ENCODE measurements at regions not wholly inside any gene's neighbourhood (a gene's known extent, or its start where the extent isn't known, plus 50 kb on each side); places are given as distances from the start of the nearest gene placed in this dataset.

DNA sequence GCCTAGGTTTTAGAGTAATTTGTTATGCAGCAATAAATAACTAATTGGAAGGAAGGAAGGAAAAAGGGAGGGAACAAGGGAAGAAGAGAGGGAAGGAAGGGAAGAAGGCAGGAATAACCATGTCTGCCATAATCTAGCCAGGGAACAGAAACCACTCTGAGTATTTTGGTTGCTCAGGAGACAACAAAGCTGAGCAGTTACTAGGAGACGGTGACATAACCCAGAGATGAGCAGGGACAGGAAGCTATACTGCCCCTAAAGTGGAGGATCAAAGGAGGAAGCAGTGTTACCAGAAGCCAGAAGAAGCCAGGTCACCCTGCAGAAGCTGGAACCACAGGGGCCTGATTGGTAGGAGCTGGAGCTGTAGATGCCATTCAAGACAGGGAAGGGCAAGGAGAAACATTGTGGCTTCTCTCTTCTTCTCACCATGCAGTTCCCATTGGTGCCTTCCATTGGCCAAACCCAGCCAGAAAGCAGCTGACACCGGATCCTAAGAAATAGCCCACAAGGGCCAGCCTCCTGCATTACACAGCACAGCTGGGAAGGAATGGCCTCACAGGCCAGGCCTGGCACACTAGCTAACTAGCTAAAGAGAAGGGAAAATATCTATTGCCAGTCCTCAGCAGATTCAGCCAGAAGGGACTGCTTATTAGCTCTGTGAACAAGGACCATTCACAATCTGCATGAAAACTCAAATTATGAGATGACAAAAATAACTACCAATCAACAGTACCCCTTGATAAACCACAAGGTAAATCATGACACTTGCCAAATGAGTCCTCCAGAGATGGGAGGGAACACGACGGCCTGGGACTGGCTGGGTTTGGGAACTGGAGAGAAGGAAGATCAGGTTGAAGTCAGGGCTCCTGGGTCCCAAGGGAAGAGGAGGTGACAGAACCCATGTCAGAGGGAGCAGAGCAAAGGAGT, 184.5 kb upstream of the NFE2L3 start:
- POLR2A ChIA-PET (ENCODE audit: low non-redundant PET): no interaction called here
- no peaks in the 10 kb centered on the region for H3K9me3 ChIP-seq (ENCODE audit: low read depth, low read length, poor library complexity, severe bottlenecking)
- intact Hi-C loops (cut with micrococcal nuclease; ENCODE audit: unreplicated experiment): no loop called here
- no peak for TF ChIP-seq EZH2 (IDR thresholded peaks at IDR 0.05; ENCODE audit: borderline replicate concordance, low read depth, low read length, poor library complexity, severe bottlenecking)
- TF ChIP-seq, protein P1, sequence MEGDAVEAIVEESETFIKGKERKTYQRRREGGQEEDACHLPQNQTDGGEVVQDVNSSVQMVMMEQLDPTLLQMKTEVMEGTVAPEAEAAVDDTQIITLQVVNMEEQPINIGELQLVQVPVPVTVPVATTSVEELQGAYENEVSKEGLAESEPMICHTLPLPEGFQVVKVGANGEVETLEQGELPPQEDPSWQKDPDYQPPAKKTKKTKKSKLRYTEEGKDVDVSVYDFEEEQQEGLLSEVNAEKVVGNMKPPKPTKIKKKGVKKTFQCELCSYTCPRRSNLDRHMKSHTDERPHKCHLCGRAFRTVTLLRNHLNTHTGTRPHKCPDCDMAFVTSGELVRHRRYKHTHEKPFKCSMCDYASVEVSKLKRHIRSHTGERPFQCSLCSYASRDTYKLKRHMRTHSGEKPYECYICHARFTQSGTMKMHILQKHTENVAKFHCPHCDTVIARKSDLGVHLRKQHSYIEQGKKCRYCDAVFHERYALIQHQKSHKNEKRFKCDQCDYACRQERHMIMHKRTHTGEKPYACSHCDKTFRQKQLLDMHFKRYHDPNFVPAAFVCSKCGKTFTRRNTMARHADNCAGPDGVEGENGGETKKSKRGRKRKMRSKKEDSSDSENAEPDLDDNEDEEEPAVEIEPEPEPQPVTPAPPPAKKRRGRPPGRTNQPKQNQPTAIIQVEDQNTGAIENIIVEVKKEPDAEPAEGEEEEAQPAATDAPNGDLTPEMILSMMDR (conservative IDR thresholded peaks at IDR 0.05; ENCODE audit: low read depth, low read length): no peak
- BruUV-seq (replicated peaks): no TSS peak
- H3K27ac ChIP-seq (ENCODE audit: low read depth, low read length, poor library complexity, severe bottlenecking): no peak overlapping the region
- H3K36me3 ChIP-seq (ENCODE audit: insufficient read depth, low read length, poor library complexity, severe bottlenecking): no peaks in the 10 kb centered on the region
- no peaks in the 10 kb centered on the region for H3K4me1 ChIP-seq (ENCODE audit: insufficient read depth, low read length, poor library complexity, severe bottlenecking)
- H3K4me3 ChIP-seq (ENCODE audit: low read depth, low read length, poor library complexity, severe bottlenecking): no peak overlapping the region
- CTCF ChIA-PET: no interaction called here
- no peaks in the 10 kb centered on the region for H3K27me3 ChIP-seq (replicated peaks; ENCODE audit: insufficient read depth, low read depth, low read length, poor library complexity)
- no peak for DNase-seq (ENCODE audit: low spot score)

DNA sequence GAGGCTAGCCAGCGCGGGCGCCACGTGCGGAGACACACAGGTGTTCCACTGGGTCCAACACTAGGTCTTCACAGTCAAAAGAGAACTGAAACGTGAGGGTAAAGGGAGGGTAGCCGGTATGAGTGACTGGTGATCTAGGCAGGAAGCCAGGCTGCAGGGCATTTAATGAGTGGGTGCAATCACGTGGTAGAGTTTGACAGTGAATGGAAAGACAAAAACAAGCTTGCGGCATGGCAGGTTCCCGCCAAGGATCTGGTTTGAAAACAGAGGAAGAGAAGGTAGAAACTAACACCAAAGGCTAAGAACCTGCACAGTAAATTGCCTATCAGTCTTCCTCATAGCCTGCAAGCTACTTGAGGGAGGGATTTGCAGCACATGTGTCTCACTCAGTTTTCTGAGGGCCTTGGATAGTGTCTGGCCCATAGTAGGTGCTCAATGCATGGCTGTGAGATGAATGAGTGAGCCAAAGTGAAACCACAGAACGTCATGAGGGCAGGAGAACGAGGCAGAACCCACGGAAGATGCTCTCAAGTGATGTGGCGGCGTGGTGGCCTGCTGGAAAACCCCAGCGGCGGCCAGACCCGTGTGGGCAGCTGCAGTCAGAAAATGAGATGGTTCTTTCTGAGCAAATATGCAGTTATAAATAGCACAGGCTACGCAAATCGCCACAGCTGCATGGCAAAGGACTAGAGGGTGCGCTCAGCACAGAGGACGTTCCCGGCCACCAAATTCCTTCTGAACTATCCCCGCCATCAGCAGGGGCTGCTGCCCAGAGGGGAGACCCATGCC, 183.6 kb upstream of the NFE2L3 start:
- Histone ChIP-seq H3K36me3 (ENCODE audit: insufficient read depth, low read length, poor library complexity, severe bottlenecking) (no peaks in the 10 kb centered on the region), H3K27ac (ENCODE audit: low read depth, low read length, poor library complexity, severe bottlenecking) (no peak overlapping the region), H3K4me1 (ENCODE audit: insufficient read depth, low read length, poor library complexity, severe bottlenecking) (no peaks in the 10 kb centered on the region), H3K27me3 (replicated peaks; ENCODE audit: insufficient read depth, low read depth, low read length, poor library complexity) (no peaks in the 10 kb centered on the region), H3K4me3 (ENCODE audit: low read depth, low read length, poor library complexity, severe bottlenecking) (no peak overlapping the region), H3K9me3 (ENCODE audit: low read depth, low read length, poor library complexity, severe bottlenecking) (no peaks in the 10 kb centered on the region)
- intact Hi-C loops (cut with micrococcal nuclease; ENCODE audit: unreplicated experiment): no loop called here
- ChIA-PET CTCF (no interaction called here), POLR2A (ENCODE audit: low non-redundant PET) (no interaction called here)
- BruUV-seq (replicated peaks): no TSS peak
- no peak for TF ChIP-seq EZH2 (IDR thresholded peaks at IDR 0.05; ENCODE audit: borderline replicate concordance, low read depth, low read length, poor library complexity, severe bottlenecking)
- TF ChIP-seq, protein P1 (conservative IDR thresholded peaks at IDR 0.05; ENCODE audit: low read depth, low read length): no peak
- no peak for DNase-seq (ENCODE audit: low spot score)

DNA sequence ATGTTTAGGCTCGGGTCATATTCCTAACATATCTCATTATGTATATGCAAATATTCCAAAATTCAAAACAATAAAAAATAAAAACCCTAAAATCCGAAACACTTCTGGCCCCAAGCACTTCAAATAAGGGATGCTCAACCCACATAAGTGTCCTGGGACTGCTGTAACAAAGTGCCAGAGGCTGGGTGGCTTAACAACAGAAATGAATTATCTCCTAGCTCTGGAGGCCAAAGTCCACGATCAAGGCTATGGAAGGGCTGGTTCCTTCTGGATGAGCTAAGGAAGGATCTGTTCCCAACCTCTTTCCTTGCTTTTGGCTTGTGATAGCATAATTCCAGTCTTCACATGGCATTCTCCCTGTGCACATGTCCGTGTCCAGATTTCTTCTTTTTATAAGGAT, 181.6 kb upstream of the NFE2L3 start:
- no peak overlapping the region for H3K27ac ChIP-seq (ENCODE audit: low read depth, low read length, poor library complexity, severe bottlenecking)
- no peak for TF ChIP-seq EZH2 (IDR thresholded peaks at IDR 0.05; ENCODE audit: borderline replicate concordance, low read depth, low read length, poor library complexity, severe bottlenecking)
- TF ChIP-seq, protein P1 (conservative IDR thresholded peaks at IDR 0.05; ENCODE audit: low read depth, low read length): no peak
- POLR2A ChIA-PET (ENCODE audit: low non-redundant PET): no interaction called here
- H3K9me3 ChIP-seq (ENCODE audit: low read depth, low read length, poor library complexity, severe bottlenecking): no peaks in the 10 kb centered on the region
- DNase-seq (ENCODE audit: low spot score): no peak
- no peak overlapping the region for H3K4me3 ChIP-seq (ENCODE audit: low read depth, low read length, poor library complexity, severe bottlenecking)
- H3K27me3 ChIP-seq (replicated peaks; ENCODE audit: insufficient read depth, low read depth, low read length, poor library complexity): no peaks in the 10 kb centered on the region
- intact Hi-C loops (cut with micrococcal nuclease; ENCODE audit: unreplicated experiment): no loop called here
- no peaks in the 10 kb centered on the region for H3K36me3 ChIP-seq (ENCODE audit: insufficient read depth, low read length, poor library complexity, severe bottlenecking)
- no TSS peak for BruUV-seq (replicated peaks)
- CTCF ChIA-PET: no interaction called here
- no peaks in the 10 kb centered on the region for H3K4me1 ChIP-seq (ENCODE audit: insufficient read depth, low read length, poor library complexity, severe bottlenecking)
